B cell (primary cell): ENCODE measurements at regions not wholly inside any gene's neighbourhood (a gene's known extent, or its start where the extent isn't known, plus 50 kb on each side); places are given as distances from the start of the nearest gene placed in this dataset.

Experiments used
- ATAC-seq: fragments of 200-7000 bp; cut with Tn5 transposase; one replicate; pipeline ENCODE4 v1.10.0; 2021; ENCODE audit warnings: low read depth, mild to moderate bottlenecking, moderate number of reproducible peaks, moderate library complexity
- CTCF ChIA-PET: fragments of 350-600 bp; sonication (Branson Sonifier 250); formaldehyde crosslinking; loops from one replicate; lab custom pipeline; 2021; ENCODE audit warnings: antibody characterized with exemption, inconsistent platforms; lab: Charles Lee
- POLR2A ChIA-PET: fragments of 350-600 bp; sonication (Branson Sonifier 250); formaldehyde crosslinking; loops from one replicate; lab custom pipeline; 2021; ENCODE audit warnings: antibody characterized with exemption; lab: Charles Lee
- DNase-seq: peaks from one replicate; pipeline ENCODE4 v3.0.0; 2013
- H2AFZ ChIP-seq: 2 replicates; pipeline ENCODE4 v1.6.1; 2012; ENCODE audit warnings: mild to moderate bottlenecking, low read depth, low read length; ENCODE audit not compliant: insufficient read depth, poor library complexity, severe bottlenecking
- H3K27ac ChIP-seq, 2 donors: 1 replicate in 1 of 2; 2 replicates in 1 of 2; pipeline ENCODE4 v1.5.1; 2012 to 2013; ENCODE audit warnings: low read length in 2 of 2, mild to moderate bottlenecking in 2 of 2, moderate library complexity in 1 of 2
- H3K27me3 ChIP-seq, 4 experiments: fragments of 200-600 bp in 1 of 4; sonication (generic) in 1 of 4; replicated peaks in 1 of 4; 1 replicate in 2 of 4; 2 replicates in 2 of 4; pipeline versions ENCODE4 v1.6.1 to v1.7.0; 2013 to 2016; ENCODE audit warnings: low read length in 3 of 4, mild to moderate bottlenecking in 2 of 4, mixed read lengths in 1 of 4, moderate library complexity in 1 of 4; ENCODE audit not compliant: insufficient read depth in 4 of 4, control insufficient read depth in 3 of 4; ENCODE audit errors: control extremely low read depth in 1 of 4
- H3K36me3 ChIP-seq, 2 experiments: replicated peaks in 1 of 2; 1 replicate in 1 of 2; 2 replicates in 1 of 2; pipeline versions ENCODE4 v1.6.1 to v1.7.1; 2013; ENCODE audit warnings: low read length in 1 of 2; ENCODE audit not compliant: insufficient read depth in 2 of 2, control insufficient read depth in 1 of 2; ENCODE audit errors: control extremely low read depth in 1 of 2, extremely low read depth in 1 of 2
- H3K4me1 ChIP-seq, 2 donors: fragments of 200-600 bp in 1 of 2; sonication (generic) in 1 of 2; 1 replicate in 1 of 2; 2 replicates in 1 of 2; pipeline versions ENCODE4 v1.5.1 to v1.6.1; 2013 to 2017; ENCODE audit warnings: low read length in 2 of 2; ENCODE audit not compliant: control insufficient read depth in 2 of 2, insufficient read depth in 2 of 2
- H3K4me2 ChIP-seq: replicated peaks from 2 replicates; pipeline ENCODE3; 2012; ENCODE audit warnings: mild to moderate bottlenecking, low read depth, low read length; ENCODE audit not compliant: poor library complexity, severe bottlenecking
- H3K4me3 ChIP-seq, 5 experiments: fragments of 200-600 bp in 1 of 5; sonication (generic) in 1 of 5; 1 replicate in 3 of 5; 2 replicates in 2 of 5; pipeline versions ENCODE4 v1.5.1 to v1.7.0; 2011 to 2016; ENCODE audit warnings: low read length in 4 of 5, mild to moderate bottlenecking in 4 of 5, low read depth in 2 of 5, control low read depth in 1 of 5, moderate library complexity in 1 of 5; ENCODE audit not compliant: insufficient read depth in 1 of 5; ENCODE audit errors: control extremely low read depth in 1 of 5, extremely low read depth in 1 of 5
- H3K79me2 ChIP-seq: fragments of 200-600 bp; sonication (generic); one replicate; pipeline ENCODE4 v1.6.0; 2016; ENCODE audit warnings: low read length; ENCODE audit not compliant: control insufficient read depth, insufficient read depth
- H3K9ac ChIP-seq: fragments of 200-600 bp; sonication (generic); 2 replicates; pipeline ENCODE4 v1.6.1; 2017; ENCODE audit warnings: mild to moderate bottlenecking, low read length, moderate library complexity
- H3K9me3 ChIP-seq, 3 donors: one replicate each; pipeline versions ENCODE4 v1.6.1 to v1.7.1; 2013; ENCODE audit warnings: low read length in 2 of 3; ENCODE audit not compliant: control insufficient read depth in 2 of 3, insufficient read depth in 1 of 3; ENCODE audit errors: control extremely low read depth in 1 of 3
- H4K20me1 ChIP-seq: 2 replicates; pipeline ENCODE4 v1.6.0; 2012; ENCODE audit warnings: mild to moderate bottlenecking, low read length; ENCODE audit not compliant: insufficient read depth, control insufficient read depth, poor library complexity, severe bottlenecking
- H3K27ac Mint-ChIP-seq: one replicate; pipeline ENCODE4 v1.8.0; 2021; ENCODE audit warnings: mixed read lengths
- H3K27me3 Mint-ChIP-seq: one replicate; pipeline ENCODE4 v1.8.0; 2021; ENCODE audit warnings: mixed read lengths
- H3K4me1 Mint-ChIP-seq: one replicate; pipeline ENCODE4 v1.8.0; 2021; ENCODE audit warnings: mixed read lengths
- H3K4me3 Mint-ChIP-seq: one replicate; pipeline ENCODE4 v1.8.0; 2021; ENCODE audit warnings: mixed read lengths
- H3K9me3 Mint-ChIP-seq: one replicate; pipeline ENCODE4 v1.8.0; 2022; ENCODE audit warnings: mixed read lengths; ENCODE audit not compliant: insufficient read depth
- CTCF ChIP-seq: fragments of 200-600 bp; IDR thresholded peaks from one replicate; pipeline ENCODE4 v1.8.0; 2022; ENCODE audit warnings: antibody characterized with exemption, mild to moderate bottlenecking
- EZH2 ChIP-seq: IDR thresholded peaks from 2 replicates; pipeline ENCODE4 v1.6.1; 2012; ENCODE audit warnings: borderline replicate concordance, low read depth, mild to moderate bottlenecking, moderate library complexity, low read length; ENCODE audit not compliant: insufficient read depth, poor library complexity, severe bottlenecking
- WGBS: methylation state at CpG from one replicate; pipeline ENCODE4 v1.1.5; 2013; ENCODE audit warnings: missing lambda C conversion rate; ENCODE audit not compliant: insufficient coverage; 5-methylcytosine and 5-hydroxymethylcytosine counted together
- intact Hi-C: fragments of 100-400 bp; cut with micrococcal nuclease; formaldehyde crosslinking; loops from one replicate; pipeline ENCODE4 v1.10.0; 2022

DNA sequence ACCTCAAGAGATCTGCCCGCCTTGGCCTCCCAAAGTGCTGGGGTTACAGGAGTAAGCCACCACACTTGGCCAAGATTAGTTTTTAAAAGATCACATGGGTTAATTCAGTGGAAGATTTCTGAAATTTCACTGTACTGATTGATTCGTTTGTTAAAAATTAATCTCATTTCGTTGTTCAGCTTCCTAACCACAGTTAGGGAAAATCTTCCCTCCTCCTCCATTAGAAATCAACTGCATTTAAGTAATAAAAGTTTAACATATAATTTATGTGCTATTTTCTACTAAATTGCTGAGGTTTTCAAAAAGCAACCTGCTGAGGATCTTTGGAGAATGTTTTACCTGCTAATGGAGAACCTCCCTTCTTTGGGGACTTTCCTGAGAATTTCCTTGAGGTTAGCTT is 522.4 kb downstream of the GATA3 start:
- Mint-ChIP-seq H3K4me3 (no peak overlapping the region), H3K9me3 (no peaks in the 10 kb centered on the region)

DNA sequence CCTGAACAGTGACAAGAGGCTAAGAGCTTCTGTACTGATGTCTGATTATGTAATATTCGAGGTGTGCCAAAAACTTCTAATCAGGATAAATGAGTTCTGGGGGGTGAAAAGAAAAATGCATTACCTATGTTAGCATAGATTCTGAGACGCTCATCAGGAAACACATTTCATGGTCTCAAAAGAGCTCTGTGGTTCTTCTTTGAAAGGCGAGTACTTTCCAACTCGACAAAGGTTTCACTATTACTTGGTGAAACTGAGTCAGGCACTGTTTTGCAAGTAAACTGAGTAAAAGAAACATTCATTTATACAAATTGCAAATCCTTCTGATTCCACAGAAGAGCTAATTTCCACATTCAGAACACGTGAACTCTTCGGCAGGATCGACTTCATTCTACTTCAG is 523.2 kb downstream of the GATA3 start:
- CTCF ChIA-PET, result no interaction called here
- H3K4me3 ChIP-seq, result no peak overlapping the region

More for the DNA sequence above, 522.4 kb downstream of the GATA3 start:
- DNase-seq (no peak), ATAC-seq (no peak)
- CTCF ChIA-PET, result no interaction called here
- Histone ChIP-seq H3K79me2 (no peaks in the 10 kb centered on the region), H4K20me1 (no peaks in the 10 kb centered on the region), H3K36me3 (no peaks in the 10 kb centered on the region), H3K9me3 (no peaks in the 10 kb centered on the region), H3K27ac (no peak overlapping the region), H3K4me2 (no peak overlapping the region), H3K4me3 (no peak overlapping the region), H2AFZ (no peak overlapping the region), H3K27me3 (no peaks in the 10 kb centered on the region), H3K9ac (no peak overlapping the region), H3K4me1 (no peaks in the 10 kb centered on the region)
- WGBS, result 100% methylated on average over 1 of the region's 3 CpGs
- H3K27me3 Mint-ChIP-seq, result no peaks in the 10 kb centered on the region
- intact Hi-C loops, result no loop called here
- no peak for TF ChIP-seq CTCF
- no peak for TF ChIP-seq EZH2
- no peaks in the 10 kb centered on the region for H3K4me1 Mint-ChIP-seq
- POLR2A ChIA-PET, result no interaction called here
- H3K27ac Mint-ChIP-seq, result no peak overlapping the region

More for the DNA sequence above, 523.2 kb downstream of the GATA3 start:
- Histone ChIP-seq H3K9ac (no peak overlapping the region), H2AFZ (no peak overlapping the region), H3K79me2 (no peaks in the 10 kb centered on the region), H3K27ac (no peak overlapping the region), H3K27me3 (no peaks in the 10 kb centered on the region), H3K9me3 (no peaks in the 10 kb centered on the region), H3K4me2 (no peak overlapping the region), H4K20me1 (no peaks in the 10 kb centered on the region), H3K36me3 (no peaks in the 10 kb centered on the region), H3K4me1 (no peaks in the 10 kb centered on the region)
- intact Hi-C loops, result no loop called here
- TF ChIP-seq CTCF (no peak), EZH2 (no peak)
- DNase-seq, result no peak
- POLR2A ChIA-PET, result no interaction called here
- ATAC-seq, result no peak
- Mint-ChIP-seq H3K4me3 (no peak overlapping the region), H3K9me3 (no peaks in the 10 kb centered on the region), H3K27me3 (no peaks in the 10 kb centered on the region), H3K27ac (no peak overlapping the region), H3K4me1 (no peaks in the 10 kb centered on the region)
- WGBS, result 86% methylated on average over 6 of the region's 7 CpGs
